Skeletal muscle tissue (tissue), 3 donors: ENCODE measurements at regions not wholly inside any gene's neighbourhood (a gene's known extent, or its start where the extent isn't known, plus 50 kb on each side); places are given as distances from the start of the nearest gene placed in this dataset.
"Not testable (repeated sequence)": the region's sequence is repeated elsewhere in the genome, so short reads cannot be mapped to it uniquely, and the experiment has no call there.

ENCODE experiments used
- H3K27ac ChIP-seq: one replicate; pipeline ENCODE4 v1.7.0; 2013; ENCODE audit warnings: mild to moderate bottlenecking, low read depth, low read length, inconsistent platforms
- H3K27me3 ChIP-seq, 3 donors: one replicate each; pipeline ENCODE4 v1.7.0; 2013; ENCODE audit warnings: low read length in 3 of 3; ENCODE audit not compliant: control insufficient read depth in 3 of 3, insufficient read depth in 3 of 3
- H3K36me3 ChIP-seq, 3 donors: one replicate each; pipeline ENCODE4 v1.7.0; 2013; ENCODE audit warnings: low read length in 3 of 3; ENCODE audit not compliant: control insufficient read depth in 3 of 3, insufficient read depth in 3 of 3
- H3K4me1 ChIP-seq, 3 donors: one replicate each; pipeline ENCODE4 v1.7.0; 2013; ENCODE audit warnings: low read length in 3 of 3, mild to moderate bottlenecking in 3 of 3; ENCODE audit not compliant: control insufficient read depth in 3 of 3, insufficient read depth in 3 of 3
- H3K4me3 ChIP-seq, 3 donors: one replicate each; pipeline ENCODE4 v1.7.0; 2013; ENCODE audit warnings: low read length in 3 of 3
- H3K9ac ChIP-seq, 3 donors: one replicate each; pipeline ENCODE4 v1.7.0; 2013; ENCODE audit warnings: low read length in 3 of 3, mild to moderate bottlenecking in 3 of 3, moderate library complexity in 2 of 3, low read depth in 1 of 3
- H3K9me3 ChIP-seq, 3 donors: one replicate each; pipeline ENCODE4 v1.7.0; 2013; ENCODE audit warnings: low read length in 3 of 3; ENCODE audit not compliant: control insufficient read depth in 3 of 3
- donor health status: Osteomylitis.

DNA sequence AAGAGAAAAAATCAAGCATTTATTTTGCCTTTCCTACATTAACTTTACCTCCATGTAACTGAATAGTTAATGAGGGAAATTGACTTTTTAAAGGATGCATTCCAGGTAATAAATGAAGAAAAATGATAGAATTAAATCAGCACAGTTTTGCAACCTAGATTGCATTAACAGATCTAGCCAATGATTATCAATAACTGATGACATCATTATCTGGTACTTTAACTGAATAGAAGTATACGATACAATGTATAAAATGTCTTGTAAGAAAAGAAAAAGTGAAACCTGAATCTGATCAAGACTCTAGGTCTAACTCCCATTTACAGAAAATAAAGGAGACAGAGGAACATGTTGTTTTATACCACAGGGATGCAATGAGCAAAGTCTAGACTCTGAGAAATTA, 126.0 kb upstream of the XPO1 start:
- Histone ChIP-seq H3K9me3 (no peaks in the 10 kb centered on the region), H3K4me1 (peaks cover 13 to 23% (median 19%) of the 10 kb centered on the region in 3 donors), H3K4me3 (no peak overlapping the region), H3K36me3 (no peaks in the 10 kb centered on the region), H3K9ac (no peak overlapping the region), H3K27ac (no peak overlapping the region), H3K27me3 (no peaks in the 10 kb centered on the region)

DNA sequence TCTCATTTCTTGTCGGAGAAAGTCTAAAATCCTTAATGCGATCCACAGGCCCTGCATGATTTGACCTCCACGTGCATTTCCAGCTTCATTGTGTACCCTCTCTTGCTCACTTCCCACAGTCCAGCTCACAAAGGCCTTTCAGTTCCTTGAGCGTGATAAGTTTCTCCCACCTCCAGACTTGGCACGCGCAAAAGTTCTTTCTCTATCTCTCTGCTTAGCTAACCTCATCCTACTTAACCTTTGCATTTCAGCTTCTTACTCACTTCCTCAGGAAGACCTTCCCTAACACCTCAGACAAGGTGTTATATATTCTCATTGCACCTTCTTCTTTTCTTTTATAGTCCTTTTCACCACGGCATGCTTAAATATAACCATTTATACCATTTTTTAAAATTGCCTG, 124.8 kb upstream of the XPO1 start:
- Histone ChIP-seq H3K9ac (no peak overlapping the region), H3K27me3 (no peaks in the 10 kb centered on the region), H3K4me1 (peaks cover 16 to 28% (median 21%) of the 10 kb centered on the region in 3 donors), H3K27ac (no peak overlapping the region), H3K9me3 (no peaks in the 10 kb centered on the region), H3K36me3 (no peaks in the 10 kb centered on the region), H3K4me3 (no peak overlapping the region)

GRCh38 chr2:61660511-61661388, 122.6 kb upstream of the XPO1 start:
- Histone ChIP-seq H3K27me3 (no peaks in the 10 kb centered on the region), H3K9ac (peak overlapping the region; percentile 42 to 54 (median 52)), H3K4me1 (peaks cover 16 to 28% (median 21%) of the 10 kb centered on the region in 3 donors), H3K36me3 (no peaks in the 10 kb centered on the region), H3K4me3 (no peak overlapping the region), H3K27ac (peak overlapping the region; percentile 88), H3K9me3 (no peaks in the 10 kb centered on the region)

- Histone ChIP-seq H3K27me3 (no peaks in the 10 kb centered on the region), H3K27ac (peak overlapping the region; percentile 88), H3K4me3 (no peak overlapping the region), H3K9me3 (no peaks in the 10 kb centered on the region), H3K4me1 (peaks cover 16 to 28% (median 21%) of the 10 kb centered on the region in 3 donors), H3K9ac (peak overlapping the region in 1 of 3 donors; percentile 42), H3K36me3 (no peaks in the 10 kb centered on the region)
These were observed 121.0 kb upstream of the XPO1 start for GRCh38 chr2:61658841-61659780.

- not testable (repeated sequence) for H3K27ac ChIP-seq, H3K9ac ChIP-seq, H3K4me1 ChIP-seq, H3K4me3 ChIP-seq, H3K9me3 ChIP-seq, H3K27me3 ChIP-seq, H3K36me3 ChIP-seq
These were observed 111.8 kb upstream of the XPO1 start for GRCh38 chr2:61649946-61650345.

DNA sequence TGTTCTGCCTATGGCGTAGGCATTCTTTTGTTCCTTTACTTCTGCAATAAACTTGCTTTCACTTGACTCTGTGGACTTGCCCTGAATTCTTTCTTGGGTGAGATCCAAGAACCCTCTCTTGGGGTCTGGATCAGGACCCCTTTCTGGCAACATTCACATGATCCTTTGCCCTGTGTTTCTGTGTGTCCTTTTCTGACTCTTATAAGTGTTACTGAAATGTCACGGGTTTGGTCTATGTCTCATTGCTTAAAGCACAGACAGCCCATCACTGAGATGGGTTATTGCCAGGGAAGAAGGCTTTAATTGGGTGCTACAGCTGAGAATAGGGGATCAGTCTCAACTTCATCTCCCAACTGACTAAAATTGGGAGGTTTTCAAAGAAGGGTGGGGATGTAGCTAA, 110.9 kb upstream of the XPO1 start:
- H3K27me3 ChIP-seq = no peaks in the 10 kb centered on the region
- H3K4me3 ChIP-seq = no peak overlapping the region
- H3K9me3 ChIP-seq = no peaks in the 10 kb centered on the region
- no peaks in the 10 kb centered on the region for H3K36me3 ChIP-seq
- no peaks in the 10 kb centered on the region for H3K4me1 ChIP-seq
- H3K27ac ChIP-seq = no peak overlapping the region
- no peak overlapping the region for H3K9ac ChIP-seq

DNA sequence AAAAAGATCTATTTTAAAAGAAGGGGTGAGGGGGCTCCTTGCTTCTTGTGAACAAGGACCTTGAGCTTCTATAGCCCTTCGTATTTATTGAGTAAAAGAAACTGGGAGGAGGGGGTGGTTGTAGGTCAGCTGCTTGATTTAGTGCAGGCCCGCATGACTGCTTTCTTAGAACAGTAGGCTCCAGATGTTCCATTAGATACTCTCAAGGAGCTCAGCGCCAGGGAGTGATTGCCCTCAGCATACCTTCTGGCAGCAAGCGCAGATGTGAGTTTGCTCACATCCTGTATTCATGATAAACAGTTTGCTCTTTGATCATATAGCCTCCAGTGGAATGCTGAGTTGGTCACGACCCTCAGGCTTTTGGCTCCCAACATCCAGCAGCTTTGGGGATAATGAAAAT, 108.9 kb upstream of the XPO1 start:
- Histone ChIP-seq H3K36me3 (no peaks in the 10 kb centered on the region), H3K4me1 (no peaks in the 10 kb centered on the region), H3K27me3 (no peaks in the 10 kb centered on the region), H3K27ac (no peak overlapping the region), H3K4me3 (no peak overlapping the region), H3K9me3 (no peaks in the 10 kb centered on the region), H3K9ac (no peak overlapping the region)

GRCh38 chr2:61645911-61646310, 107.8 kb upstream of the XPO1 start:
- Histone ChIP-seq H3K27ac (no peak overlapping the region), H3K36me3 (no peaks in the 10 kb centered on the region), H3K9ac (no peak overlapping the region)

GRCh38 chr2:61643153-61643552, 105.0 kb upstream of the XPO1 start:
- H3K4me1 ChIP-seq, H3K27me3 ChIP-seq, H3K4me3 ChIP-seq, H3K9me3 ChIP-seq, H3K9ac ChIP-seq, H3K36me3 ChIP-seq, H3K27ac ChIP-seq: not testable (repeated sequence)

More at GRCh38 chr2:61645911-61646310, 107.8 kb upstream of the XPO1 start:
- no peak overlapping the region for H3K4me3 ChIP-seq
- H3K4me1 ChIP-seq = no peaks in the 10 kb centered on the region
- H3K27me3 ChIP-seq = no peaks in the 10 kb centered on the region
- H3K9me3 ChIP-seq = no peaks in the 10 kb centered on the region

DNA sequence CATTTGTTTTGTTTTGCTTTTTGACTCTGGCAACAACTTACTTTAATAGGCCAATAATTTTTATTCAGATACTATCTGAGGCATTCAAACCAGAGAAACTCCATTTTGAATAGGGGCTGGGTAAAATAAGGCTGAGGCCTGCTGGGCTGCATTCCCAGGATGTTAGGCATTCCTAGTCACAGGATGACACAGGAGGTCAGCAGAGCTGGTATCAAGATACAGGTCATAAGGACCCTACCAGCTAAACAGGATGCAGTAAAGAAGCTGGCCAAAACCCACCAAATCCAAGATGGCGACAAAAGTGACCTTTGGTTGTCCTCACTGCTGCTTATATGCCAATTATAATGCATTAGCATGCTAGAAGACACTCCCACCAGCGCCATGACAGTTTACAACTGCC, 102.2 kb upstream of the XPO1 start:
- no peaks in the 10 kb centered on the region for H3K9me3 ChIP-seq
- H3K27ac ChIP-seq = no peak overlapping the region
- no peaks in the 10 kb centered on the region for H3K27me3 ChIP-seq
- H3K4me1 ChIP-seq = no peaks in the 10 kb centered on the region
- no peaks in the 10 kb centered on the region for H3K36me3 ChIP-seq
- no peak overlapping the region for H3K4me3 ChIP-seq
- no peak overlapping the region for H3K9ac ChIP-seq
